WTC11 (cell line): ENCODE measurements at regions not wholly inside any gene's neighbourhood (a gene's known extent, or its start where the extent isn't known, plus 50 kb on each side); places are given as distances from the start of the nearest gene placed in this dataset.

Experiments used
- ESRRA ChIP-seq: sonication (generic); formaldehyde crosslinking; IDR thresholded peaks from 2 replicates; pipeline ENCODE4 v1.8.1; 2022; ENCODE audit warnings: mild to moderate bottlenecking, missing genetic modification reagents, borderline replicate concordance
- NFE2L1 ChIP-seq: sonication (generic); formaldehyde crosslinking; IDR thresholded peaks from 2 replicates; pipeline ENCODE4 v1.8.1; 2023; ENCODE audit warnings: missing genetic modification reagents
- TCF7 ChIP-seq: sonication (generic); formaldehyde crosslinking; IDR thresholded peaks from 2 replicates; pipeline ENCODE4 v1.8.0; 2022; ENCODE audit warnings: mild to moderate bottlenecking, low read depth, missing genetic modification reagents, moderate library complexity
- ZNF121 ChIP-seq: sonication (generic); formaldehyde crosslinking; IDR thresholded peaks from 2 replicates; pipeline ENCODE4 v1.8.0; 2023; ENCODE audit warnings: missing genetic modification reagents
- ZNF232 ChIP-seq: sonication (generic); formaldehyde crosslinking; IDR thresholded peaks from 2 replicates; pipeline ENCODE4 v1.8.0; 2022; ENCODE audit warnings: mild to moderate bottlenecking, missing genetic modification reagents
- ZNF423 ChIP-seq: fragments of 250-450 bp; sonication (Bioruptor Pico); IDR thresholded peaks from 2 replicates; pipeline ENCODE4 v2.1.2; 2022; ENCODE audit warnings: mild to moderate bottlenecking, moderate library complexity
- TF ChIP-seq, protein P1 (sequence below): fragments of 200-600 bp; IDR thresholded peaks from 2 replicates; pipeline ENCODE4 v1.8.0; 2022; ENCODE audit warnings: antibody characterized with exemption
- TF ChIP-seq, protein P2 (sequence below): sonication (generic); formaldehyde crosslinking; IDR thresholded peaks from 2 replicates; pipeline ENCODE4 v1.8.0; 2022; ENCODE audit warnings: mild to moderate bottlenecking, missing genetic modification reagents
- TF ChIP-seq, protein P3 (sequence below): fragments of 250-450 bp; sonication (Bioruptor Pico); IDR thresholded peaks from 2 replicates; pipeline ENCODE4 v2.1.2; 2022; ENCODE audit warnings: mild to moderate bottlenecking, moderate library complexity
- TF ChIP-seq, protein P4 (sequence below): sonication (generic); formaldehyde crosslinking; IDR thresholded peaks from 2 replicates; pipeline ENCODE4 v1.8.1; 2023; ENCODE audit warnings: mild to moderate bottlenecking, missing genetic modification reagents
- TF ChIP-seq, protein P5 (sequence below): sonication (generic); formaldehyde crosslinking; IDR thresholded peaks from 2 replicates; pipeline ENCODE4 v1.8.0; 2022; ENCODE audit warnings: mild to moderate bottlenecking, missing genetic modification reagents
- TF ChIP-seq, protein P6 (sequence below): sonication (generic); formaldehyde crosslinking; IDR thresholded peaks from 2 replicates; pipeline ENCODE4 v1.8.1; 2022; ENCODE audit warnings: low read depth, missing genetic modification reagents, borderline replicate concordance
- TF ChIP-seq, protein P7 (sequence below): sonication (generic); formaldehyde crosslinking; IDR thresholded peaks from 2 replicates; pipeline ENCODE4 v1.8.0; 2022; ENCODE audit warnings: mild to moderate bottlenecking, missing genetic modification reagents
- TF ChIP-seq, protein P8 (sequence below): sonication (generic); formaldehyde crosslinking; IDR thresholded peaks from 2 replicates; pipeline ENCODE4 v1.8.1; 2023; ENCODE audit warnings: mild to moderate bottlenecking, missing genetic modification reagents, moderate library complexity

DNA sequence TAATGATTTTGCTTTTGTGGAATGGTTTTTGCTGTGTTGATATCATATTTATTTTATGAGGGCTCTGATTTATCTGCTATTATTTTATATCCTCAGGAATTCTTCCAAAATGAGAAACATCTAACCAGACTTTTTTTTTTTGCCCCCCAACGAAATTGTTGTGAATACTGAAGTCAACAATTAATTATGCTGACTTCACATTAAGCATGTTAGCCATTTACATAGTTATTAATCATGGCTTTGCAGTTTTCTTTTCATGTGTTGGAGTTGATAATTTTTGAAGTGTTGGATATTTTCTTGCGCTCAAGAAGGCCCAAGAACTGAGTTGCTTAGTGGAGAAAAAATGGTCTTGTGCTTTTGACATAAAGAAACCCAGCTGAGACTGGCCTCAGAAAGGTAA is 246.6 kb upstream of the CRY1 start:
- TF ChIP-seq, protein P1, sequence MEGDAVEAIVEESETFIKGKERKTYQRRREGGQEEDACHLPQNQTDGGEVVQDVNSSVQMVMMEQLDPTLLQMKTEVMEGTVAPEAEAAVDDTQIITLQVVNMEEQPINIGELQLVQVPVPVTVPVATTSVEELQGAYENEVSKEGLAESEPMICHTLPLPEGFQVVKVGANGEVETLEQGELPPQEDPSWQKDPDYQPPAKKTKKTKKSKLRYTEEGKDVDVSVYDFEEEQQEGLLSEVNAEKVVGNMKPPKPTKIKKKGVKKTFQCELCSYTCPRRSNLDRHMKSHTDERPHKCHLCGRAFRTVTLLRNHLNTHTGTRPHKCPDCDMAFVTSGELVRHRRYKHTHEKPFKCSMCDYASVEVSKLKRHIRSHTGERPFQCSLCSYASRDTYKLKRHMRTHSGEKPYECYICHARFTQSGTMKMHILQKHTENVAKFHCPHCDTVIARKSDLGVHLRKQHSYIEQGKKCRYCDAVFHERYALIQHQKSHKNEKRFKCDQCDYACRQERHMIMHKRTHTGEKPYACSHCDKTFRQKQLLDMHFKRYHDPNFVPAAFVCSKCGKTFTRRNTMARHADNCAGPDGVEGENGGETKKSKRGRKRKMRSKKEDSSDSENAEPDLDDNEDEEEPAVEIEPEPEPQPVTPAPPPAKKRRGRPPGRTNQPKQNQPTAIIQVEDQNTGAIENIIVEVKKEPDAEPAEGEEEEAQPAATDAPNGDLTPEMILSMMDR, result no peak
- TF ChIP-seq ESRRA (CRISPR knock-in tag) (no peak), ZNF121 (CRISPR knock-in tag) (no peak), TCF7 (CRISPR knock-in tag) (no peak), NFE2L1 (no peak), ZNF423 (CRISPR knock-in tag) (no peak), ZNF232 (CRISPR knock-in tag) (no peak)
- TF ChIP-seq, protein P2, sequence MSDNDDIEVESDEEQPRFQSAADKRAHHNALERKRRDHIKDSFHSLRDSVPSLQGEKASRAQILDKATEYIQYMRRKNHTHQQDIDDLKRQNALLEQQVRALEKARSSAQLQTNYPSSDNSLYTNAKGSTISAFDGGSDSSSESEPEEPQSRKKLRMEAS, result no peak
- TF ChIP-seq, protein P3, sequence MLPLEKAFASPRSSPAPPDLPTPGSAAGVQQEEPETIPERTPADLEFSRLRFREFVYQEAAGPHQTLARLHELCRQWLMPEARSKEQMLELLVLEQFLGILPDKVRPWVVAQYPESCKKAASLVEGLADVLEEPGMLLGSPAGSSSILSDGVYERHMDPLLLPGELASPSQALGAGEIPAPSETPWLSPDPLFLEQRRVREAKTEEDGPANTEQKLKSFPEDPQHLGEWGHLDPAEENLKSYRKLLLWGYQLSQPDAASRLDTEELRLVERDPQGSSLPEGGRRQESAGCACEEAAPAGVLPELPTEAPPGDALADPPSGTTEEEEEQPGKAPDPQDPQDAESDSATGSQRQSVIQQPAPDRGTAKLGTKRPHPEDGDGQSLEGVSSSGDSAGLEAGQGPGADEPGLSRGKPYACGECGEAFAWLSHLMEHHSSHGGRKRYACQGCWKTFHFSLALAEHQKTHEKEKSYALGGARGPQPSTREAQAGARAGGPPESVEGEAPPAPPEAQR (CRISPR knock-in tag), result no peak
- TF ChIP-seq, protein P4, sequence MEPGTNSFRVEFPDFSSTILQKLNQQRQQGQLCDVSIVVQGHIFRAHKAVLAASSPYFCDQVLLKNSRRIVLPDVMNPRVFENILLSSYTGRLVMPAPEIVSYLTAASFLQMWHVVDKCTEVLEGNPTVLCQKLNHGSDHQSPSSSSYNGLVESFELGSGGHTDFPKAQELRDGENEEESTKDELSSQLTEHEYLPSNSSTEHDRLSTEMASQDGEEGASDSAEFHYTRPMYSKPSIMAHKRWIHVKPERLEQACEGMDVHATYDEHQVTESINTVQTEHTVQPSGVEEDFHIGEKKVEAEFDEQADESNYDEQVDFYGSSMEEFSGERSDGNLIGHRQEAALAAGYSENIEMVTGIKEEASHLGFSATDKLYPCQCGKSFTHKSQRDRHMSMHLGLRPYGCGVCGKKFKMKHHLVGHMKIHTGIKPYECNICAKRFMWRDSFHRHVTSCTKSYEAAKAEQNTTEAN (CRISPR knock-in tag), result no peak
- TF ChIP-seq, protein P5, sequence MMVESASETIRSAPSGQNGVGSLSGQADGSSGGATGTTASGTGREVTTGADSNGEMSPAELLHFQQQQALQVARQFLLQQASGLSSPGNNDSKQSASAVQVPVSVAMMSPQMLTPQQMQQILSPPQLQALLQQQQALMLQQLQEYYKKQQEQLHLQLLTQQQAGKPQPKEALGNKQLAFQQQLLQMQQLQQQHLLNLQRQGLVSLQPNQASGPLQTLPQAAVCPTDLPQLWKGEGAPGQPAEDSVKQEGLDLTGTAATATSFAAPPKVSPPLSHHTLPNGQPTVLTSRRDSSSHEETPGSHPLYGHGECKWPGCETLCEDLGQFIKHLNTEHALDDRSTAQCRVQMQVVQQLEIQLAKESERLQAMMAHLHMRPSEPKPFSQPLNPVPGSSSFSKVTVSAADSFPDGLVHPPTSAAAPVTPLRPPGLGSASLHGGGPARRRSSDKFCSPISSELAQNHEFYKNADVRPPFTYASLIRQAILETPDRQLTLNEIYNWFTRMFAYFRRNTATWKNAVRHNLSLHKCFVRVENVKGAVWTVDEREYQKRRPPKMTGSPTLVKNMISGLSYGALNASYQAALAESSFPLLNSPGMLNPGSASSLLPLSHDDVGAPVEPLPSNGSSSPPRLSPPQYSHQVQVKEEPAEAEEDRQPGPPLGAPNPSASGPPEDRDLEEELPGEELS (CRISPR knock-in tag), result no peak
- TF ChIP-seq, protein P6, sequence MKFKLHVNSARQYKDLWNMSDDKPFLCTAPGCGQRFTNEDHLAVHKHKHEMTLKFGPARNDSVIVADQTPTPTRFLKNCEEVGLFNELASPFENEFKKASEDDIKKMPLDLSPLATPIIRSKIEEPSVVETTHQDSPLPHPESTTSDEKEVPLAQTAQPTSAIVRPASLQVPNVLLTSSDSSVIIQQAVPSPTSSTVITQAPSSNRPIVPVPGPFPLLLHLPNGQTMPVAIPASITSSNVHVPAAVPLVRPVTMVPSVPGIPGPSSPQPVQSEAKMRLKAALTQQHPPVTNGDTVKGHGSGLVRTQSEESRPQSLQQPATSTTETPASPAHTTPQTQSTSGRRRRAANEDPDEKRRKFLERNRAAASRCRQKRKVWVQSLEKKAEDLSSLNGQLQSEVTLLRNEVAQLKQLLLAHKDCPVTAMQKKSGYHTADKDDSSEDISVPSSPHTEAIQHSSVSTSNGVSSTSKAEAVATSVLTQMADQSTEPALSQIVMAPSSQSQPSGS (CRISPR knock-in tag), result no peak
- TF ChIP-seq, protein P7, sequence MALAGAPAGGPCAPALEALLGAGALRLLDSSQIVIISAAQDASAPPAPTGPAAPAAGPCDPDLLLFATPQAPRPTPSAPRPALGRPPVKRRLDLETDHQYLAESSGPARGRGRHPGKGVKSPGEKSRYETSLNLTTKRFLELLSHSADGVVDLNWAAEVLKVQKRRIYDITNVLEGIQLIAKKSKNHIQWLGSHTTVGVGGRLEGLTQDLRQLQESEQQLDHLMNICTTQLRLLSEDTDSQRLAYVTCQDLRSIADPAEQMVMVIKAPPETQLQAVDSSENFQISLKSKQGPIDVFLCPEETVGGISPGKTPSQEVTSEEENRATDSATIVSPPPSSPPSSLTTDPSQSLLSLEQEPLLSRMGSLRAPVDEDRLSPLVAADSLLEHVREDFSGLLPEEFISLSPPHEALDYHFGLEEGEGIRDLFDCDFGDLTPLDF, result no peak
- TF ChIP-seq, protein P8, sequence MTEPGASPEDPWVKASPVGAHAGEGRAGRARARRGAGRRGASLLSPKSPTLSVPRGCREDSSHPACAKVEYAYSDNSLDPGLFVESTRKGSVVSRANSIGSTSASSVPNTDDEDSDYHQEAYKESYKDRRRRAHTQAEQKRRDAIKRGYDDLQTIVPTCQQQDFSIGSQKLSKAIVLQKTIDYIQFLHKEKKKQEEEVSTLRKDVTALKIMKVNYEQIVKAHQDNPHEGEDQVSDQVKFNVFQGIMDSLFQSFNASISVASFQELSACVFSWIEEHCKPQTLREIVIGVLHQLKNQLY (CRISPR knock-in tag), result no peak
